T-helper 2 cell (primary cell): ENCODE measurements at regions not wholly inside any gene's neighbourhood (a gene's known extent, or its start where the extent isn't known, plus 50 kb on each side); places are given as distances from the start of the nearest gene placed in this dataset.
"Not testable (repeated sequence)": the region's sequence is repeated elsewhere in the genome, so short reads cannot be mapped to it uniquely, and the experiment has no call there.

Experiments
- DNase-seq, 5 experiments: peaks; one replicate each; pipeline versions ENCODE4 v3.0.0 to v3.0.0-alpha.2; 2012 to 2022

DNA sequence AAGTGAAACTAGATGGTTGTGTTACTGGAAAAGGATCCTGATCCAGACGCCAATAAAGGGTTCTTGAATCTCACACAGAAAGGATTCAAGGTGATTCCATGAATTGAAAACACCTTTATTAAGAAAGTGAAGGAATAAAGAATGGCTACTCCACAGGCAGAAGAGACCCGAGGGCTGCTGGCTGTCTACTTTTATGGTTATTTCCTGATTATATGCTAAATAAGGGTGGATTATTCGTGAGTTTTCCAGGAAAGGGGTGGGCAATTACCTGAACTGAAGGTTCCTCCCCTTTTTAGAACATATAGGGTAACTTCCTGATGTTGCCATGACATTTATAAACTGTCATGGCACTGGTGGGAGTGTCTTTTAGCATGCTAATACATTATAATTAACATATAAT is 50.9 kb upstream of the WARS2 start:
- no peak for DNase-seq

DNA sequence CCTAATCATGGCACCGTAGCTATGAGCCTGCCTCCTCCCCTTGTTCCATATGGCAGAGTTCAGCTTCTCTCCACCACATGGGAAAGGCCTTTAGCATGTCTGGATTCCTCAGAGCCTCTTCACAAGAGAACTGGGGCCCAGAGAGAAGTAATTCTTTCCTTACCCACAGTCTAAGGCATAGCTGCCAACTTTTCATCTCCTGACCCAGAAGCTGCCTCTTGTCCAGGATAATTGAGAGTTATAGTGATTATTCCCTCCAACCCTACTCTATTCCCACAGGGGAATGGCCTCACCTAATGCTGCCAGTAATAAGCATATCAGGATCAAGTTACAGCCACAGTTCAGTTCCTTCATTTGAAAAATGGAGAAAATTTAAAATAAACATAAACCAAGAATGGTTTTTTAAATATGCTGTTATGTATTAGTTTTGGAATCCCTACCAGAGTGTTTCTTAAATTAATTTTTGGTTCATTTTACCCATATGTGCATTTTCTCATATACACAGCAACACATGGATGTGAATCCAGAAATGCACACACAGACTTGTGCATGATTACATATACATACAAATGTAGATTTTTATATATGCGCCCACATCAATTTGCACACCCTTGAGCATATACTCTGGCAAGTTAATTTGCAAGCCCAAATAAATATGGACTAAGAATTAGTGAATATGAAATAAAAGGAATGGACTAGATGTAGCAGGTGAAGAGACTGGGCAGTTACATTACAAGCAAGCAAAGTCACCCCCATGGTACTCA is 63.9 kb upstream of the WARS2 start:
- DNase-seq: no peak

DNA sequence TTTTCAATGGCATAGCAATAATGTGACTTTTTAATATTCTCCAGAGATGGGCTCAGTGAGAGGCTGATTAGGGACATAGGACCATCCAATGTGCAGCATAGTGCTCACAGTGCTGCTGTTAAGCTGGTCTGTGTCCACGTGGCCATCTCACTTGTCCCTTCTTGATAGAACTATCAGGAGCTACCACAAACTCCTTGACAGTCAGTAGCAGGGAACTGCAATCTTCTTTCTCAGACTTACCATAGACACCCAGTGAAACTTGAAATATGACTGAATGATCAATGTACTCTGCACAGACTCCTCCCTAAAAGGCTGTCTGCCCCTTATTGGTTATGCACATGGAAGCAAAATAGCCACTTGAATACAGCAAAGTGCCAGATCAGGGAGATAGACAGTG is 64.5 kb upstream of the WARS2 start:
- DNase-seq: no peak

- no peak for DNase-seq
Measured at GRCh38 chr1:119209061-119209460, 68.6 kb upstream of the WARS2 start.

GRCh38 chr1:119209596-119210295 is 69.3 kb upstream of the WARS2 start:
- no peak for DNase-seq

GRCh38 chr1:119210296-119210649 is 69.8 kb upstream of the WARS2 start:
- DNase-seq: no peak

DNA sequence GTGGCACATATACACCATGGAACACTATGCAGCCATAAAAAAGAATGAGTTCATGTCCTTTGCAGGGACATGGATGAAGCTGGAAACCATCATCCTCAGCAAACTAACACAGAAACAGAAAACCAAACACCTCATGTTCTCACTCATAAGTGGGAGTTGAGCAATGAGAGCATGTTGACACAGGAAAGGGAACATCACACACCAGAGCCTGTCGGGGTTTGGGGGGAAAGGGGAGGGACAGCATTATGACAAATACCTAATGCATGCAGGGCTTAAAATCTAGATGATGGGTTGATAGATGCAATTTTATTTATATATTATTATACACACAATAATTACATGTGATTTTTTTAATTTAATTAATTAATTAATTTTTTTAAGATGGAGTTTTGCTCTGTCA is 72.8 kb upstream of the WARS2 start:
- DNase-seq: not testable (repeated sequence)

GRCh38 chr1:119214961-119215360 is 74.5 kb upstream of the WARS2 start:
- not testable (repeated sequence) for DNase-seq

DNA sequence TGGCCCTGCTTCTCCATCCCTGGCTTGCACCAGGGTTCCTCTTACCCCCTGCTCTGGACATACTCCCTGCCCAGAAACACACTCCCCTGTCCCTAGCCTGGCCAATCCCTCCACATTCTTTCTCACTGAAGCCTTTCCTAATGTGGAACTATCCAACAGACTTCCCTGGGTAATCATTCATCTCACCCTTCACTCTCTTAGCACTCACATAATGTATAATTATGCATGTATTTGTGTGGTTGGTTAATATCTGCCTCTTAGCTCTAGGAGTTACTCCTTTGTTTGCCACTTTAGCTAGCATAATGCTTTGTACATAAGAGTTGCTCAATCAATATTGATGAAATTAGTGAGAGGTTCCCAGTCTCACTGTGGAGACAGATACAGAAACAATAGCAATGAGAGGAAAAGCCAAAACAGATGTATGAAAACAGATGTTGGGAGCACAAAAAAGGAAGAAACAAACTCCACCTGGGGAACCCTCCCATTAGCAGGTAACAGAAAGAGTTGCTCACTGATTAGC is 76.9 kb upstream of the WARS2 start:
- DNase-seq: no peak

DNA sequence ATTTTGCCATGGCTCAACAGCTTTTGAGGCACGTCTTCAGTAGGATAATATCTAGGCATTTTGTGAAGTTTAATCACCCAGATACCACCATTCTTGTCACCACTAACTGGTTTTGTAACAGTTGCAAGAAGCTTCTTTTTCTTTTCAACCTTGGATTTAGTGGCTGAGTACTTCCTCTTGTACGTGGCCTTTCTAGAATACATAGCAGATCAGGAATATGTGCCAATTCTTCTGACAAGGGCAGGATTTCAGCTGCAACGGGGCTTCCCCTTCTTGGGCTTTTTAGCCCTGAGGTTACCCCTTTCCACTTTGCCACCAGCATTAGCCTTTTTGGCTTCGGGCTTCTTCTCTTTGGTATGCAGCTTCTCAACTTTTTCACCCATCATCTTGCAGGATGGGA is 79.3 kb upstream of the WARS2 start:
- DNase-seq: no peak

DNA sequence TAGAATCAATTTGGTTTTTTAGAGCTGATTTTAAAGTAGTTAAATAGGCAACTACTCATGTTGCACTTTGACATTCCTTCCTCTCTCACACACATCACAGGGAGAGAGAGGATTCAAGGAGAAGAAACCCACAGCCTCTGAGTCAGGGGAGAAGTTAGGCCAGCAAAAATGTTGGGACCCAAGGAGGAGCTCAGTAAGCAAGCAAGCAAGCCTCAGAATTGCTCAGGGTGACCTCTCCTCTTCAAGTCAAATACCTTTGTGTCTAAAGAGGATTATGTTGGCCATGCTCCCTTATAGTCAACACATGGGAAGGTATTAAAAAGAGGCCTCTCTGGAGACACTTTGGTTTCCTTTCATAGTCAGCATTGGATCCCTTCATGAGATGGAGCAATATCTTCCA is 80.5 kb upstream of the WARS2 start:
- no peak for DNase-seq

- no peak for DNase-seq
Measured at GRCh38 chr1:119222271-119222670, 81.8 kb upstream of the WARS2 start.

DNA sequence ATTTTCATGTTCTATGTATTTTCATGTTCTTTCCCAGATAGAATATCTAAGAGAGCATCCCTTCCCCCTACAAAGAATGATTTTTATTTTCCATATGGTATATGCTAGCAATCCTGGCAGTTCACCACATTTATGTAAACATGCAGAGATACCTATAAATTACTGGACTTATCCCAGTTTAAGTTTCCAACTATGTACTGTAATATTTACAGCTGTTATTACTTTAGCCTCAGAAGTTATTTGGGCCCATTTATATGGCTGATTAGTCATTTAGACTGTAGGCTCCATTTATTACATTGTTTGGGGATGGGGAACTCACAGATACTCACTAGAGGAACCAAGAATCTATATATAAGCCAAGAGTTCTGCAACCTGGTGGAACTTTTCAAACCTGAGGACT is 84.8 kb upstream of the WARS2 start:
- DNase-seq: no peak

DNA sequence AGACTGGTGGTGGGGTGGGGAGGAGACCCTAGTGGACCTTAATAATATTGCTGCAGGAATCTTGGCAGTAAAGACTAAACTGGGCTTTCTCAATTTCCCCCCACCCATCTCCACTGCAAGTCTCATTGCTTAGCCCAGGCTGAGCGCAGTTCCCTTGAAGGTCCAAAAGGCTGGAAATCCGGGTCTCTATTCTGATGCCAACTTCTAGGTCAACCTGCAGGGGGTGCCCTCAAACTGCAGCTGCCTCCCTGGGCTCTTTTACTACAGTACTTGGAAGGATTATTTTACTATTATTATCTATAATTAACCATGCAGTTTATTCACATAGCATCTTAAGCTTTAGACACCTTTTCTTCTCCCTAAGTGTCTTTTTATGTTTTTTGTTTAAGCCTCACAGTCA is 85.4 kb upstream of the WARS2 start:
- DNase-seq: no peak

DNA sequence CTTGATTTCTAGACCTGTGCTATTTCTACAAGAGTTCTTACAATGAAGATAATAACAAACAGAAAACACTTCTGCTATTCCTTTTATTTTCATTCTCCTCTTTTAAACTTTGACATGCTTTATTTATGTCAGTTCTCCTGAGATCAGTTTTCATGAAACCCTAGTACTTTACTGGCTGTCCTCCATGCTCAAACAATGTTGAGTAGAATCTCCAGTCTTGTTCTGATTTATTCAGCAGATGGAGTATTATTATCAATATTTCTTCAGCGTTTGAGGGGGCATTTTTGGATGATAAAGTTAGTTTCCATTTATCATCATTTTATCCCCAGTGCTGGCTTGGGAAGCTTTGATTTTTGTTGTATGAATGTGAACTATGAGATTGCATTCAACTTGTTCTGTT is 85.9 kb upstream of the WARS2 start:
- no peak for DNase-seq

DNA sequence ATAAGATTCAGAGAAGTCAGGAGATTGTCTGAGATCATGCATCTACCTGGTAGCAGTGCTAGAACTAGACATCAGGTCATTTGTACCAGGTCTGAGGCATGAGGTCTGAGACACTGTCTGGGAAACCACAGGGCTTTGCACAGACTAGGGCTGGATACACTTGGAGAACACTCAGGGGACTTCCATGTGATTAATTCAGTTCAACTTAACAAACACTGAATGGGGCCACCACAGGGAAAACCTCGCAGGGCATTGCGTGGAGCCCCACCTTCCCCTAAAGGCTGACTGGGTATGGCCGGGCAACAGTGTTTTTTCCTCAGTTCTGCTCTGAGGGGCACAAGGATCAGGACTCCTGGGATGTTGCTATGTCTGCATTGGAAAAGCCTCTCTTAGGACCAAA is 86.5 kb upstream of the WARS2 start:
- no peak for DNase-seq

DNA sequence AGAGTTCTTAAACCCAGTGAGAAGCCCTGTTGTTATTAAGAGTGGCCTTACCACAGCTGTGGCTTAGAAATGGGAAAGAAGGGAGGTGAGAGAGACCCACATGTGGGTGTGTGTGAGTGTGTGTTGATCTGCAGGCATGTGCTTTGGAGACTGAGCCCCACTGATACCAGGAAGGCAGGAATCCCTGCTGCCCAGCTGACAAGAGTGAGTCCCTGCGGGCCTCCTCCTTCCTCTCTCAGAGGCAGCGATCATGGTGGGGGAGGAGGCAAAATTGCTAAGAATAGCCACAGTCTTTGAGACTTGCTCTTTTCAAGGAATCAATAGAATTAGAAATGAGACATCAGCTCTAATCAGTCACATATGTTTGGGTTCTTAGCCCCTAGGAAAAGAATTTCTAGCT is 87.0 kb upstream of the WARS2 start:
- DNase-seq: no peak

DNA sequence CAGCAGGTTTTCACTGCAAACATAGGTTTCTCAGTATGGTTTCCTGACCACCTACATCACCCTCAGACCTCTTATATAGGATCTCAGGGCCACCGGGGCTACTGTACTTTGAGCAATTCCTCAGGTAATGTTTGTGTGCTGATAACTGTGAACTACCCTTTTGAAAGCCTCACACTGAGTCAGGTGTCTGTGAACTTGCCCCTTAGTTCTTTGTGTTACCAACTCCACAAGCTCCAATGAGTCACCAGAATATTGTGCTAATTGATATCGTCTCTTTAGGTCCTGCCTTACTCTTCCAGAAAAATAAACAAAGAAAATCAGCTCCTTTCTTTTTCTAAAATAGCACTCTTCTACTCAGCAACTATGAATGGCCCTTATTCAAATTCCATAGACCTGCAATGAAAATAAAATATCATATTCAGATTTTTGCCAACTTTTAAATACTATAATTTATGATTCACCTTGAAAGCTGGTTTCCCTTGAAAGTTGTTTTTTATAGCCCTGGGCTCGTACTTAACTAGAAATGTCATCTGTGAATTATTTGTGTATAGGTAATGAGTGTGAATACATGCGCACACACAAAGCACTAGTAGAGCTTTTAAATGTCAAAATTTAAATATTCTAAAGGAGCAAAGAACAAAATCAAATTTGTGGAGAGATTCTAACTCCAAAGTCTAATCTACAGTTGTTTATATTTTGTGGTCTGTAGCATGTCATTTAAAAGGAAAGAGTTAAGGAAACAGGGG is 88.1 kb upstream of the WARS2 start:
- no peak for DNase-seq

DNA sequence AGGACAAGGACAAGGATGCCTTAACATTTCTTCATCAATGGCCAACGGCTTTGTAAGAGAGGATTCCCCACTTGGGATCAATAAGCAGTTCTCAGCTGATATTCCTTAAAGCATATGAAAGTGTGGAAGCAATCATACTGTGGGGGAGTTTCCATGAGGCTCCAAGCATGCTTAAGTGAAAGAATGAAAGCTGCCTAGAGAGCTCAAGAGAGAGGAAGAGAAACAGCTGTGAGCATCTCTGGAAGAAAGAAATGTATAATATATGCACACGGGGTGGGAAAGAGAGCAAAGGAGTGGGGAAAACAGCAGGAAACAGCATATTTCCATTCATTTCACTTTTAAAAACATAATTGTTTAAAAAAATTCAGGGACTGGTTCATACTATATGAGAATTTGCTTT is 94.7 kb upstream of the WARS2 start:
- DNase-seq: no peak

GRCh38 chr1:119245881-119246280 is 105.4 kb upstream of the WARS2 start:
- no peak for DNase-seq

DNA sequence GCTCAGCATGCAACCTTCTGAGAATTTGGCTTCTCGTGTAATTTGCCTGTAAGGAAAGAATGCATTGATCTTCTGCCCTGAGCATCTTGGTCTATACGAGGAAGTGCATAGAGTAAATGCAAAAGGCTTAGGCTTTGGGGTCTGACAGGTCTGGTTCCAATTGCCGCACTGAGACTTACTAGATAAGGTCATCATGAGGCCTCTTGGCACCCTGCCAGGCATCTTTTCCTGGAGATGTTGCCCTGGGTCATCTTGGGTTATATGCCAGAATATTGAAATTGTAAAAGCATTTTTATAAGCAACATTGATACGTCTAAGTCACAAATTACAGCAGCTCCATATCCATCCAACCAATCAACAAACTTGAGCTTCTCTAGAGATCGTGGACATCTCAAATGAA is 108.8 kb upstream of the WARS2 start:
- no peak for DNase-seq

DNA sequence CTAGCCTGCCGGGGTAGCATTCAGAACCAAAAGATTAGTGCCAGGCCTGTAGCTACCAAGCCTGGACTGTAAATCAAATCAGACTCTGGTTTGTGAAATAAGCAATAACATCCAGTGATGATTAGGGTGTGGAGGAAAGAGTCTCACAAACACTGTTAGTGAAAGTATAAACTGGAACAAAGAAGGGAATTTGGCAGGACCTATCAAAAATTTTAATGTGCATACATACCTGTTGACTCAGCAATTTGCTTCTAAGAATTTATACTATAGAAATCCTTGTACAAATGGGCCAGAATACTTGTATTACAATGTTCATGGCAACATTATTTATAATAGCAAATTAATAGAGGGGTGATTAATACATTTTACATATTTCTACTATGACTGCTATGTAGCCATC is 109.8 kb upstream of the WARS2 start:
- no peak for DNase-seq

- DNase-seq: no peak
Measured at GRCh38 chr1:119251751-119252150, 111.3 kb upstream of the WARS2 start.

DNA sequence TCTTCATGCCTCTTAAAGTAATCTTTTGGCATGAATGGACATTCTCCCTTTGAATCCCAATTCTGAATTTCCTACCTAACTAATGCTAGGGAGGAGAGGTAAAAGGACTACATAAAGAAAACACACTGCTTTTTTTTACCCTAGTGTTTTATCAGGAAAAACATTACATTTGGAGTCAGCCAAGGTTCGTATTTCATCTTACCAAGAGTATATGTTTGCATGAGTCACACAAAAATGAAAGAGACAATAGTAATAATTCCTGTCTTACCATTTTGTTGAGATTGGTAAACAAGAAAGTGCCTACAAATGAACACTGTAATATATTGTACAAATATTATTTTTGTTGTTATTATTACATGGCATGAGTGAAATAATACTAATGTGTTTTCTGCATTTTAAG is 112.9 kb upstream of the WARS2 start:
- no peak for DNase-seq
